ENCODE measurements at regions not wholly inside any gene's neighbourhood (a gene's known extent, or its start where the extent isn't known, plus 50 kb on each side); places are given as distances from the start of the nearest gene placed in this dataset.
A peak's percentile ranks its signal among the peaks of the same experiment; 100 is the strongest.
"Not testable (repeated sequence)": the region's sequence is repeated elsewhere in the genome, so short reads cannot be mapped to it uniquely, and the experiment has no call there.

GRCh38 chr7:130856866-130857265 is 122.9 kb upstream of the KLF14 start:
- peaks cover 0 to 16% (median 7%) of the 10 kb centered on the region in 4 donors for H3K9me3 ChIP-seq
- peaks cover 0 to 27% (median 0%) of the 10 kb centered on the region in 3 donors for H3K36me3 ChIP-seq
- no peaks in the 10 kb centered on the region for H3K4me1 ChIP-seq
- TF ChIP-seq CTCF (IDR thresholded peaks at IDR 0.05) (no peak), POLR2A (IDR thresholded peaks at IDR 0.05) (no peak)
- H3K4me3 ChIP-seq, result no peak overlapping the region
- H3K27me3 ChIP-seq, result no peaks in the 10 kb centered on the region
- no peak for DNase-seq
- no peak overlapping the region for H3K27ac ChIP-seq

- not testable (repeated sequence) for H3K4me1 ChIP-seq, DNase-seq, H3K4me3 ChIP-seq, H3K27ac ChIP-seq, H3K27me3 ChIP-seq
- Histone ChIP-seq H3K9me3 (peaks cover 0 to 13% (median 5%) of the 10 kb centered on the region in 4 donors), H3K36me3 (peaks cover 0 to 33% (median 0%) of the 10 kb centered on the region in 3 donors)
Measured at GRCh38 chr7:130860832-130861231, 126.8 kb upstream of the KLF14 start.

- DNase-seq, result no peak
- no peak for TF ChIP-seq POLR2A (IDR thresholded peaks at IDR 0.05)
- TF ChIP-seq CTCF (IDR thresholded peaks at IDR 0.05), result peak in 1 of 6 experiments; percentile 5
Measured at GRCh38 chr7:130865408-130866236, 131.6 kb upstream of the KLF14 start.

GRCh38 chr7:130867039-130867438 is 133.0 kb upstream of the KLF14 start:
- H3K27ac ChIP-seq, result no peak overlapping the region
- no peaks in the 10 kb centered on the region for H3K9me3 ChIP-seq
- H3K36me3 ChIP-seq, result peaks cover 0 to 49% (median 0%) of the 10 kb centered on the region in 3 donors
- H3K4me1 ChIP-seq, result no peaks in the 10 kb centered on the region
- TF ChIP-seq POLR2A (IDR thresholded peaks at IDR 0.05) (no peak), CTCF (IDR thresholded peaks at IDR 0.05) (no peak)
- DNase-seq, result no peak
- H3K27me3 ChIP-seq, result no peaks in the 10 kb centered on the region
- no peak overlapping the region for H3K4me3 ChIP-seq

More at GRCh38 chr7:130865408-130866236, 131.6 kb upstream of the KLF14 start:
- peaks cover 0 to 54% (median 0%) of the 10 kb centered on the region in 3 donors for H3K36me3 ChIP-seq
- H3K4me3 ChIP-seq, result no peak overlapping the region
- H3K27ac ChIP-seq, result no peak overlapping the region
- H3K9me3 ChIP-seq, result no peaks in the 10 kb centered on the region
- H3K27me3 ChIP-seq, result no peaks in the 10 kb centered on the region
- H3K4me1 ChIP-seq, result no peaks in the 10 kb centered on the region

GRCh38 chr7:130867581-130868136 is 133.7 kb upstream of the KLF14 start:
- Histone ChIP-seq H3K4me3 (no peak overlapping the region), H3K27ac (no peak overlapping the region), H3K9me3 (no peaks in the 10 kb centered on the region), H3K4me1 (no peaks in the 10 kb centered on the region), H3K27me3 (no peaks in the 10 kb centered on the region), H3K36me3 (peaks cover 0 to 52% (median 0%) of the 10 kb centered on the region in 3 donors)
- TF ChIP-seq CTCF (IDR thresholded peaks at IDR 0.05), result no peak
- TF ChIP-seq POLR2A (IDR thresholded peaks at IDR 0.05), result no peak
- no peak for DNase-seq

- Histone ChIP-seq H3K36me3 (peaks cover 0 to 51% (median 0%) of the 10 kb centered on the region in 3 donors), H3K27me3 (no peaks in the 10 kb centered on the region), H3K27ac (no peak overlapping the region), H3K4me3 (no peak overlapping the region), H3K9me3 (no peaks in the 10 kb centered on the region), H3K4me1 (no peaks in the 10 kb centered on the region)
- DNase-seq, result no peak
- TF ChIP-seq CTCF (IDR thresholded peaks at IDR 0.05) (no peak), POLR2A (IDR thresholded peaks at IDR 0.05) (no peak)
Measured at GRCh38 chr7:130868139-130868538, 134.1 kb upstream of the KLF14 start.

Data from Peyer's patch (tissue), 4 donors.